Mesendoderm (in vitro differentiated cells): ENCODE measurements at regions not wholly inside any gene's neighbourhood (a gene's known extent, or its start where the extent isn't known, plus 50 kb on each side); places are given as distances from the start of the nearest gene placed in this dataset.

Experiments used
- DNase-seq: peaks from one replicate; pipeline ENCODE4 v3.0.0; 2013
- H2AK5ac ChIP-seq: 2 replicates; pipeline ENCODE4 v1.6.1; 2013; ENCODE audit warnings: low read length, inconsistent platforms
- H2BK120ac ChIP-seq: 2 replicates; pipeline ENCODE4 v1.6.1; 2013; ENCODE audit warnings: low read depth, mild to moderate bottlenecking, low read length, moderate library complexity, mixed read lengths
- H2BK15ac ChIP-seq: replicated peaks from 2 replicates; pipeline ENCODE4 v1.6.1; 2013; ENCODE audit warnings: low read depth, mild to moderate bottlenecking, moderate library complexity
- H2BK5ac ChIP-seq: 2 replicates; pipeline ENCODE4 v1.6.1; 2013; ENCODE audit warnings: low read length, inconsistent platforms
- H3K18ac ChIP-seq: 2 replicates; pipeline ENCODE4 v1.6.1; 2013; ENCODE audit warnings: mild to moderate bottlenecking, low read length, mixed read lengths
- H3K23ac ChIP-seq: one replicate; pipeline ENCODE4 v1.6.1; 2013; ENCODE audit warnings: low read length
- H3K27ac ChIP-seq: 2 replicates; pipeline ENCODE4 v1.5.1; 2013; ENCODE audit warnings: low read depth, mild to moderate bottlenecking, inconsistent platforms, low read length, moderate library complexity
- H3K27me3 ChIP-seq: 2 replicates; pipeline ENCODE4 v1.6.1; 2013; ENCODE audit warnings: low read length, control low read depth, mild to moderate bottlenecking, inconsistent platforms; ENCODE audit not compliant: insufficient read depth, poor library complexity
- H3K36me3 ChIP-seq: 2 replicates; pipeline ENCODE4 v1.6.1; 2013; ENCODE audit warnings: low read length, inconsistent platforms; ENCODE audit not compliant: control insufficient read depth, insufficient read depth
- H3K4ac ChIP-seq: one replicate; pipeline ENCODE4 v1.6.1; 2013; ENCODE audit warnings: low read depth, mild to moderate bottlenecking, low read length, moderate library complexity
- H3K4me1 ChIP-seq: 2 replicates; pipeline ENCODE4 v1.6.1; 2013; ENCODE audit warnings: low read depth, low read length, inconsistent platforms; ENCODE audit not compliant: control insufficient read depth
- H3K4me2 ChIP-seq: 2 replicates; pipeline ENCODE4 v1.6.1; 2013; ENCODE audit warnings: low read length
- H3K4me3 ChIP-seq: 2 replicates; pipeline ENCODE4 v1.5.1; 2013; ENCODE audit warnings: mild to moderate bottlenecking, low read length
- H3K56ac ChIP-seq: one replicate; pipeline ENCODE4 v1.6.1; 2013; ENCODE audit warnings: low read length
- H3K79me1 ChIP-seq: 2 replicates; pipeline ENCODE4 v1.6.1; 2013; ENCODE audit warnings: low read length, inconsistent platforms
- H3K79me2 ChIP-seq: 2 replicates; pipeline ENCODE4 v1.6.1; 2013; ENCODE audit warnings: mild to moderate bottlenecking, low read length; ENCODE audit not compliant: control insufficient read depth, insufficient read depth
- H3K9ac ChIP-seq: 2 replicates; pipeline ENCODE4 v1.6.1; 2013; ENCODE audit warnings: low read length, inconsistent platforms
- H4K5ac ChIP-seq: one replicate; pipeline ENCODE4 v1.6.1; 2013; ENCODE audit warnings: low read length
- H4K8ac ChIP-seq: one replicate; pipeline ENCODE4 v1.6.1; 2013; ENCODE audit warnings: low read depth, mild to moderate bottlenecking, control low read depth, low read length, moderate library complexity
- WGBS: extraction: QIAGEN DNeasy Blood & Tissue Kit; methylation state at CpG from one replicate; pipeline ENCODE4 v1.1.7; 2013; ENCODE audit warnings: low lambda C conversion rate, missing lambda C conversion rate; ENCODE audit not compliant: insufficient coverage; ENCODE audit errors: extremely low coverage; 5-methylcytosine and 5-hydroxymethylcytosine counted together

GRCh38 chr15:38843051-38843501, 278.5 kb upstream of the RASGRP1 start:
- no peak overlapping the region for H3K23ac ChIP-seq
- no peak overlapping the region for H3K27ac ChIP-seq
- no peak overlapping the region for H3K9ac ChIP-seq
- no CpG with 5 or more reads among the region's 3 CpGs for WGBS
- no peak overlapping the region for H2BK5ac ChIP-seq
- H2AK5ac ChIP-seq, result no peak overlapping the region
- H3K4me3 ChIP-seq, result no peak overlapping the region
- H3K56ac ChIP-seq, result no peak overlapping the region
- DNase-seq, result no peak
- no peak overlapping the region for H3K4me2 ChIP-seq
- no peak overlapping the region for H2BK120ac ChIP-seq
- H3K4ac ChIP-seq, result no peak overlapping the region
- no peak overlapping the region for H4K5ac ChIP-seq
- H2BK15ac ChIP-seq, result no peak overlapping the region
- no peaks in the 10 kb centered on the region for H3K36me3 ChIP-seq
- no peaks in the 10 kb centered on the region for H3K79me2 ChIP-seq
- H3K27me3 ChIP-seq, result no peaks in the 10 kb centered on the region
- H3K79me1 ChIP-seq, result no peaks in the 10 kb centered on the region
- H3K18ac ChIP-seq, result no peak overlapping the region
- no peak overlapping the region for H4K8ac ChIP-seq
- H3K4me1 ChIP-seq, result no peaks in the 10 kb centered on the region

- H4K5ac ChIP-seq, result no peak overlapping the region
- no peak overlapping the region for H3K4me3 ChIP-seq
Observed at GRCh38 chr15:38843736-38844590, 279.3 kb upstream of the RASGRP1 start.

GRCh38 chr15:38844736-38845135, 280.1 kb upstream of the RASGRP1 start:
- H3K18ac ChIP-seq, result no peak overlapping the region
- no peaks in the 10 kb centered on the region for H3K79me1 ChIP-seq
- no CpG with 5 or more reads among the region's 1 CpG for WGBS
- H2AK5ac ChIP-seq, result no peak overlapping the region
- H4K8ac ChIP-seq, result no peak overlapping the region
- no peaks in the 10 kb centered on the region for H3K79me2 ChIP-seq
- no peak overlapping the region for H2BK15ac ChIP-seq
- no peak overlapping the region for H4K5ac ChIP-seq
- no peak overlapping the region for H2BK5ac ChIP-seq
- no peak overlapping the region for H3K9ac ChIP-seq
- H3K4me1 ChIP-seq, result no peaks in the 10 kb centered on the region
- no peak overlapping the region for H3K27ac ChIP-seq
- no peaks in the 10 kb centered on the region for H3K36me3 ChIP-seq
- no peak overlapping the region for H3K23ac ChIP-seq
- no peak overlapping the region for H2BK120ac ChIP-seq
- DNase-seq, result no peak
- H3K4ac ChIP-seq, result no peak overlapping the region
- H3K4me2 ChIP-seq, result no peak overlapping the region
- no peak overlapping the region for H3K56ac ChIP-seq
- no peaks in the 10 kb centered on the region for H3K27me3 ChIP-seq
- no peak overlapping the region for H3K4me3 ChIP-seq

More at GRCh38 chr15:38843736-38844590, 279.3 kb upstream of the RASGRP1 start:
- DNase-seq, result no peak
- Histone ChIP-seq H3K4me1 (no peaks in the 10 kb centered on the region), H3K36me3 (no peaks in the 10 kb centered on the region), H3K4ac (no peak overlapping the region), H4K8ac (no peak overlapping the region), H3K79me1 (no peaks in the 10 kb centered on the region), H2BK120ac (no peak overlapping the region), H3K9ac (no peak overlapping the region), H3K56ac (no peak overlapping the region), H3K23ac (no peak overlapping the region), H3K27ac (no peak overlapping the region), H3K27me3 (no peaks in the 10 kb centered on the region), H3K4me2 (no peak overlapping the region), H2AK5ac (no peak overlapping the region), H3K79me2 (no peaks in the 10 kb centered on the region), H2BK15ac (no peak overlapping the region), H3K18ac (no peak overlapping the region), H2BK5ac (no peak overlapping the region)
- no CpG with 5 or more reads among the region's 10 CpGs for WGBS

GRCh38 chr15:38846346-38846745, 281.7 kb upstream of the RASGRP1 start:
- Histone ChIP-seq H2BK15ac (no peak overlapping the region), H3K56ac (no peak overlapping the region), H2AK5ac (no peak overlapping the region), H3K27me3 (no peaks in the 10 kb centered on the region), H3K79me1 (no peaks in the 10 kb centered on the region), H3K36me3 (no peaks in the 10 kb centered on the region), H3K4me1 (no peaks in the 10 kb centered on the region), H2BK120ac (no peak overlapping the region), H3K23ac (no peak overlapping the region), H4K8ac (no peak overlapping the region), H4K5ac (no peak overlapping the region), H3K27ac (no peak overlapping the region), H2BK5ac (no peak overlapping the region), H3K18ac (no peak overlapping the region), H3K4ac (no peak overlapping the region), H3K4me3 (no peak overlapping the region), H3K4me2 (no peak overlapping the region), H3K9ac (no peak overlapping the region), H3K79me2 (no peaks in the 10 kb centered on the region)
- no peak for DNase-seq
- WGBS, result no CpG with 5 or more reads among the region's 2 CpGs

GRCh38 chr15:38847666-38848065, 283.1 kb upstream of the RASGRP1 start:
- no peak overlapping the region for H3K4me2 ChIP-seq
- no peak overlapping the region for H4K5ac ChIP-seq
- H3K36me3 ChIP-seq, result no peaks in the 10 kb centered on the region
- H3K79me2 ChIP-seq, result no peaks in the 10 kb centered on the region
- no peak overlapping the region for H4K8ac ChIP-seq
- no peak overlapping the region for H3K4ac ChIP-seq
- no peaks in the 10 kb centered on the region for H3K4me1 ChIP-seq
- no peak overlapping the region for H3K18ac ChIP-seq
- H3K23ac ChIP-seq, result no peak overlapping the region
- DNase-seq, result no peak
- H3K9ac ChIP-seq, result no peak overlapping the region
- no peak overlapping the region for H2BK120ac ChIP-seq
- H2BK15ac ChIP-seq, result no peak overlapping the region
- no peak overlapping the region for H2BK5ac ChIP-seq
- H3K79me1 ChIP-seq, result no peaks in the 10 kb centered on the region
- H3K4me3 ChIP-seq, result no peak overlapping the region
- H3K27me3 ChIP-seq, result no peaks in the 10 kb centered on the region
- H2AK5ac ChIP-seq, result no peak overlapping the region
- no CpG with 5 or more reads among the region's 5 CpGs for WGBS
- H3K27ac ChIP-seq, result no peak overlapping the region
- H3K56ac ChIP-seq, result no peak overlapping the region

GRCh38 chr15:38849046-38849445, 284.4 kb upstream of the RASGRP1 start:
- no peak overlapping the region for H2BK5ac ChIP-seq
- no peak overlapping the region for H3K4ac ChIP-seq
- no peaks in the 10 kb centered on the region for H3K79me2 ChIP-seq
- H3K56ac ChIP-seq, result no peak overlapping the region
- no peak overlapping the region for H2AK5ac ChIP-seq
- H3K9ac ChIP-seq, result no peak overlapping the region
- H3K79me1 ChIP-seq, result no peaks in the 10 kb centered on the region
- no peak overlapping the region for H3K23ac ChIP-seq
- no CpG with 5 or more reads among the region's 1 CpG for WGBS
- H2BK15ac ChIP-seq, result no peak overlapping the region
- H3K4me1 ChIP-seq, result no peaks in the 10 kb centered on the region
- no peak overlapping the region for H3K27ac ChIP-seq
- H3K4me3 ChIP-seq, result no peak overlapping the region
- no peak overlapping the region for H3K18ac ChIP-seq
- H3K4me2 ChIP-seq, result no peak overlapping the region
- H4K5ac ChIP-seq, result no peak overlapping the region
- H2BK120ac ChIP-seq, result no peak overlapping the region
- no peak for DNase-seq
- no peak overlapping the region for H4K8ac ChIP-seq
- H3K36me3 ChIP-seq, result no peaks in the 10 kb centered on the region
- H3K27me3 ChIP-seq, result no peaks in the 10 kb centered on the region
